HG02970 (cell line): ENCODE measurements at regions not wholly inside any gene's neighbourhood (a gene's known extent, or its start where the extent isn't known, plus 50 kb on each side); places are given as distances from the start of the nearest gene placed in this dataset.
"Not testable (repeated sequence)": the region's sequence is repeated elsewhere in the genome, so short reads cannot be mapped to it uniquely, and the experiment has no call there.

Source experiments
- ATAC-seq: cut with Tn5 transposase; IDR thresholded peaks from one replicate; pipeline ENCODE4 v1.9.1; 2021; ENCODE audit warnings: mild to moderate bottlenecking, moderate library complexity, moderate number of reproducible peaks; ENCODE audit not compliant: unreplicated experiment, low FRiP score

DNA sequence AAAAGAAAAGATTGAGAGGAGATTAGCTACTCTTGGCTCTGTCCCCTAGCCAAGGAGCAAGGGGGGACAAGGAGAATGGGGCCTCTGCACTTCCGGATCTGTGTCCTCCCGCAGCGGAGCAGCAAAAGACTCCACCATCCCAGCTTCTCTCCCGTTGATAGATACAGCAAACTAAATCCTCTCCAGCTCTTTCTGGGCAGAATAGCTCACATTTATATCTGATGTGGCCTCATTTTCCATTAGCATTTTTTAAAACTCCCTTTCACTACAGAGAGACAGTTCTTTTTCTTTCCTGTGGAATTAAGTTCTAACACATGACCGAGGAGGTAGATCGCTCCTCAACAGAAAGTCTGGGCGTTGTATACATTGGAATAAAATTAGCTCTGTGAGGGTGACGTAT, 260.9 kb upstream of the SOX4 start:
- no peak for ATAC-seq

DNA sequence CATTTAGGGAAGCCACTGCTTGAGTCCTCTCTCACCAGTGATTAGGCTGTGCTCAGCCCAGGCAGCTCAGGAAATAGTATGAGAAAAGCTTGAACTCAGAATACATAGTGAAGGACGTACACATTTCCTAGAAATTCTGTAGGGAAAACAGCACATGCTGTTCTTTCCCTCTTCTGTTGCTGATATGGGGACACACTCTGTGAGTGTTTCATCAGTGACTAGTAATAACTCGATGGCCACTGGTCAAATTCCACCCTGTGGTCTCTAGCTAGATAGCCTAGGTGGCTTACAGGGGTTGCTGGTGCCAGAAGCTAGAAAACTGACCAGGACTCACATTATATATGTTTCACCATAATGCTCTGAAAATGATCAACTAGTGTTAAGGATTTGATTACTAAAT, 259.8 kb upstream of the SOX4 start:
- no peak for ATAC-seq

DNA sequence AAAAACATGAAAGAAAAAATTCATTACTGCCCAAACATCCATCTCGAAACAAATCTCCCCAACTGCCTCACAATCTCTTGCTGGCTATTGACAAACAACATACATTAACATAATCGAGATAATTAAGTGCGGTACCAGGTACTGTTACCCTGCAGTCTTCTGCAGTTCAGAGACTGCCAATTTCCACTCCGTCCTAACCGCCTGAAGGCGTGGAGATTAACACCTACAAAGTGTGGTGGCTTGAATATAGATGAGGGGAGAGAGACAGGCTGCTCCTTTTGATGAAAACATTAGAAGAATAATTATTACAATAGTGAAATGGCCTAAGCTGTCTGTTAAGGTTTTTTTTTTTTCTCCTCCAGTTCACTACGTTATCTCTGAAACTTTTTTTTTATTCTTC, 258.9 kb upstream of the SOX4 start:
- ATAC-seq: no peak

DNA sequence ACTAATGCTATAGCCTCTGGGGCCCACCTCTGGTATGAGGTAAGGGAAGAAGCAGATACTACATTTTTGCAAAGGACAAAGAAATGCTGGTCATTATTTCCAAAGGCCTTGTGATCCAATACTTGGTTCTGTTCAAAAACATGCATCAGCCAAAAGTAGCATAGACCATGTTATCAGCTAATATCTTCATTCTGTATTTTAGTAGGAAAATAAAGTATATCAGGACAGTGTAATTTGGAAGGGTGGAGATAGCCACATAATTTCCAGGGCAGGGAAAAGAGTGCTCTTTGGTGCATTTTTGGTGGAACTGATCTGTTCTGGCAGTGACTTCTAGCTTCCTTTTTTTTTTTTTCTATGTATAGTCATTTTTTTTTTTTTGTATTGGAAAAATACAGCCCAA, 258.0 kb upstream of the SOX4 start:
- ATAC-seq: no peak

DNA sequence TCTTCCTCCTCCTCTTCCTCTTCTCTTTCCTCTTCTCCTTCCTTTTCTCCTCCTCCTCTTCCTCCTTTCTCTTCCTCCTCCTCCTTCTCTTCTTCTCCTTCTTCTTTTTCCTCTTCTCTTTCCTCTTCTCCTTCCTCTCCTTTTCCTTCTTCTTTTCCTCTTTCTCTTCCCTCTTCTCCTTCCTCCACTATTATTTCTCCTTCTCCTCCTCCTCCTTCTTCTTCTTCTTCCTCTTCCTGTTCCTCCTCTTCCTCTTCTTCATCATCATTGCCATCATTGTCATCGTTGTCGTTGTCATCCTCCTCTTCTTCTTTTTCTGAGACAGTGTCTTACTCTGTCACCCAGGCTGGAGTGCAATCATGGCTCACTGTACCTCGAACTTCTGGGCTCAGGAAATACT, 256.3 kb upstream of the SOX4 start:
- no peak for ATAC-seq

DNA sequence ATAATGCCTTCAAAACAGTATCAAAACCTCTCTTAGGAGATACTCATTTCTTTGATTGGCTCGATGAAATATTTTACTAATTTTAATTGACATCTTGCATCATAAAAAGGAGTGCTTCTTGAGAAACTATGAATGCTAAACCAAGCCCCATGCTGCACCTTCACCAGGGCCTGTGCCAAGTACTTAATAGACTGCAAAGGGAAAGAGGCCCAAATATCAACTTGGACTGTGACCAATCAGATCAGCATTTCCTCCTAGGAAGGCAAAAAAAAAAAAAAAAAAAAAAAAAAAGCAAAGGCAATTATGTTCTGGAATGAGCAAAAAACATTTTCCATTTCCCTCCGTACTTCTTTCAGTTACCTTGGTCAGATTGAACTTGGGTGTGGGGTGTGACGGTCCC, 253.0 kb upstream of the SOX4 start:
- no peak for ATAC-seq

DNA sequence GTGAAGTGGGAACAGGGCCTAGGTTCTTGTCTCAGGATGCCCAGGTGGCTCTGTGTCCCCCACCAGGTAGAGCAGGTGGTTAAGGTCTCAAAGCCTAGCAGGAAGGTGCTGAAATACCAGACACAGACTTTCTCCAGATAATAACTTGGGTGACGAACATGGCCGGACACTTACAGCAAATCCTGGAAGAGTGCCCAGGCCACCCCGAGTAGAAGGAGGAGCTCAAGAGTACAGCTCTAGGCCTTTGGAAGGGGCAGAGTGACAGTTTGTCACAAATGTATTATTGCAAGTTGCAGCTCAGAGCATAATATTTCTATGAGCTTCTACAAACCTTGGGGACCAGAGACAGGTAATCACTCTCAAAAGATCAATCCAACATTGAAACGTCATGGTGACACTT, 251.6 kb upstream of the SOX4 start:
- ATAC-seq: no peak

DNA sequence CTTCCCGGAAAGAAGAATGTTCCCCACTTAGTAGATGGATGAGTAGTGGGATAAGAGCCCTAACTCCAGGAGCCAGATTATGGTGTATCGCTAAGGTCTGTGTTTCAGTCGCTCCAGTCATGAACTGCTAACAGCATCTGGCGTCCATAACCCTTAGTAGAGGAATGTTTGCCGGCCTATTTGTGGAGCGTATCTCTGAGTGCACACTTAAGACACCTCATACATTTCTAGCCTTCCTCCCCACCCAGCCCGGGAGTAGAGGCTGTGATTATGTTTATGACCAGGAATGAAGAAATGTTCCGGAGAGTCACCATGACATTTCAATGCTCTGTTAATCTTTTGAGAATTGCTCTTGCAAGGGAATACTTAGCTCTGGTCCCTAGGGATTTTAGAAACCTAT, 251.1 kb upstream of the SOX4 start:
- ATAC-seq: no peak

DNA sequence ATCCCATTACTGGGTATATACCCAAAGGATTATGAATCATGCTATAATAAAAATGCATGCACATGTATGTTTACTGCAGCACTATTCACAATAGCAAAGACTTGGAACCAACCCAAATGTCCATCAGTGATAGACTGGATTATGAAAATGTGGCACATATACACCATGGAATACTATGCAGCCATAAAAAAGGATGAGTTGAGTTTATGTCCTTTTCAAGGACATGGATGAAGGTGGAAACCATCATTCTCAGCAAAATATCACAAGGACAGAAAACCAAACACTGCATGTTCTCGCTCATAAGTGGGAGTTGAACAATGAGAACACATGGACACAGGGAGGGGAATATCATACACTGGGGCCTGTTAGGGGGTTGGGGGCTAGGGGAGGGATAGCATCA, 247.8 kb upstream of the SOX4 start:
- ATAC-seq: not testable (repeated sequence)

DNA sequence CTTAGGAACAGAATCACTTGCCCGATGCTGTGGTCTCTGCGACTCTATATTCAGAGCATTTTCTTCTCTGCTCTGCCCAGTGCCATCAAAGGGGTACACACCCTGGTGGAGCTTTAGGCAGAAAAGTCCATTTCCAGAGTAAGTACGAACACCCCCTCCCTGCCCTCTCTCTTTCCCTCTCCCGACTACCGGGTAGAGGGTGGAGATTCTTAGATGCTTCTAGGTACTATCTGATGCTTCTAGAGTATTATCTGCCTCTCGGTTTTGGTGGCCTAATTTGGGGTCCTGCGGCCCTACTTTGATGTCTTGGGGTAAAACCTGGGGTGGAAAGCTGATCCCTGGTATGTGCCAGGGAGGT, 245.4 kb upstream of the SOX4 start:
- ATAC-seq: no peak

DNA sequence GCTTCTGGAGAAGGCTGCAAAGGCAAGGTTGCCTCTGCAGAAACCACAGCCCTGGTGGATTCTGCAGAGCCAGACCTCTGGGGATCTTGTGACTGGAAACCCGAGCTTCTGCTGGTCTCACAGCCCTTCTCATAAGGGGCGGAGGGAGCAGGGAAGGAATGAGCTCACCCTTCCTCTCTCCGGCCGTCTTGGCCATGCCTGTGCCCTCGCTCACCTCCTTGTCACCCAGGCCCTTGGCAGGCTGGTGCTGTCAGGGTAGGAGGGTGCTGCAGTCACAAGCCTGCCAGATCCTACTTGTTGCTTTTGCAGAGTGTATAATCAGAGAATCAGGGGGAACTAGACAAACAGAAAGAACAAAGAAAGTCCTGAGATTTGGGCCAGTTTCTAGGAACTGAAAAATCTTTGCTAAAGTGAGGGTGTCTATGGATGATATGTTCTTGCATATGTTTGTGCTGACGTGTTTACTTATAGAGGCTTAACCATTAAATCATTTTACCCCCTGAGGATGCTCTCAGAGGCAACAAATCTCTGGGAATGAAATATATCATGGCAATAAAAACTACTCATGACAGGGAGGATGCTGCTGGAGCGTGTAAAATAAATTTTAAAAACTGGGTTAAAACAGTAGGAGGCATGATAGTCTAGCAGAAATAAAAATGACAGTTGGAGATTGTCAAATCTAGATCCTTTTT, 244.9 kb upstream of the SOX4 start:
- ATAC-seq: no peak

DNA sequence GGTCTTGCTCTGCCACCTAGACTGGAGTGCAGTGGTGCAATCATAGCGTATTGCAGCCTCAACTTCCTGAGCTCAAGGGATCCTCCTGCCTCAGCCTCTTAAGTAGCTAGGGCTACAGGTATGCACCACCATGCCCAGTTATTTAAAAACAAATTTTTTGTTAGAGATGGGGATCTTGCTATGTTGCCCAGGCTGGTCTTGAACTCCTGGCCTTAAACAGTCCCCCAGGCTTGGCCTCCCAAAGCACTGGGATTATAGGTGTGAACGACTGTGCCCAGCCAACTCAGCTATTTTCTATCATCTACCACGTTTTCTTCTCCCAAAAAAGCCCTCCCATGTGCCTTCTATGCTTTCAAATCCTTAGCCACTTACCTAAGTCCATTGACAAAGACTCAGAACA, 243.7 kb upstream of the SOX4 start:
- ATAC-seq: no peak

DNA sequence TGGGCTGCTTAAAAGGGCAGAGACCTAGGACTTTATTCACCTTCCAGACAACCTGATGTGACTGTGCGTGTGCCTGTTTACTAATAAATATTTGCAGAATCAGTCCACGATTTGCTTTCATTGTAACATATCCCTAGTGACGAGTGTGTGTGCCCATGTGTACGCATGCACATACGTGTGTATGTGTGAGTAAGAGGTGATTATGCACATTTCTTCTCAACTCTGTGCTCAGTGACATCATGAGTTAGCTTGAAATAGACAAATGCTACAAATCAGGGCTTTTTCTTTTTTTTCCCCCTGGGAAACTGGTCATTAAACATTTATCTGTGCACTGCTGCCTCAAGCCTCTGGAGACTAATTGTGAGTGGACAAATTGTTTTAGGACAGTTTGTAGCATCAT, 242.6 kb upstream of the SOX4 start:
- ATAC-seq: no peak

DNA sequence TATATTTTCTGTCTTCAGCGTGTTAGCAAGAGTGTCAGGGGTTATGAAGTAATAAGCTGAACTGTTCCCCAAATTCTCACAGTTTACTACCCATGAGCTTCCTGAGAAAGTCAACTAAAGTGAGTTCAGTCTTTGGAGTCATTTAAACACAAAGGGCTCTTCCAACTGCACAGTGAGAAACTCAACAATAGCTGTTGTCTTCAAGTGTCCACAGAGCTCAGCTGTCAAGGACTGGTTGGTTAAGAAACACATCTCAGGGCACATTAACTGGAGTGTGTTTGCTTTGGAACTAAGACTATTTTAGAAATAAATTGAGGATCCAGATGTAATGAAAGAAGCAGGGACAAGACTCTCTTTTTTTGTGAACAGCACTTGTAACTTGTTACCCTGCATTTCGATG, 241.4 kb upstream of the SOX4 start:
- ATAC-seq: no peak

DNA sequence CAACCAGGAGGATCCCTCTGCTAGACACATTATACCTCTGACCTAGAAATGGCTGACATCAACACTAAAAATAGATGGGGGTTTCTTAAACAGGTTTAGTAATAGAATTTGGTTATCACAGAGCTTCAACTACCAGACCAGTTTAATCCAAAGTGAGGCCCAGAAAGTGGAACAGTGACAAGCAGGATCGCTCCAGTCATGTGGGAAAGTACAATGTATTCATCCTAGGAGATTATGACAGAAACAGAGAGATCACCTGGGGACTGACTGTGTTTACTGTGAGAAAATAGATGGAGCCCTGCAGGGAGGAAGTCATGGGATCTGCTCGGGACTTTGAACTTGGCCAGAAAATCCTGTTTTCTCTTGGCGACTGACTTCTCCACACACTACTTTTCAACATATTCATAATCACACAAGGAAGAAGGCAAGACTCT, 238.7 kb upstream of the SOX4 start:
- ATAC-seq: no peak

DNA sequence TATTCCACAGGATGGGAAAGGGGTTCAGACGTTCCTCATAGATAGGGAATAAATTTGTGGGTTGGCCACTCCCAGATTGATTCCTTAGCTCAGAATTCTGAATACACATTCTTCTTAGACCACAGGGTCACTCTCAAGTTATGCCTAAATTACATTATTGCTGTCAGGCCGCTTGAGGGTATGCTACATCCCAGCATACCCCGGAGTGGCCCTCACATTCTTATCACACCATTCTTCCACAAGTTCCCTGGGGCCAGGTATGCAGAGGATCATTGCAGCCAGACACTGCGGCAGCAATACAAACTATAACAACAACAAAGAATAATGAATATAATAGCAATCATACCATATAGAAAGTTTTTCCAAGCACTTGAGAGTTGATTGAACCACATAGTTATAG, 237.9 kb upstream of the SOX4 start:
- ATAC-seq: no peak

DNA sequence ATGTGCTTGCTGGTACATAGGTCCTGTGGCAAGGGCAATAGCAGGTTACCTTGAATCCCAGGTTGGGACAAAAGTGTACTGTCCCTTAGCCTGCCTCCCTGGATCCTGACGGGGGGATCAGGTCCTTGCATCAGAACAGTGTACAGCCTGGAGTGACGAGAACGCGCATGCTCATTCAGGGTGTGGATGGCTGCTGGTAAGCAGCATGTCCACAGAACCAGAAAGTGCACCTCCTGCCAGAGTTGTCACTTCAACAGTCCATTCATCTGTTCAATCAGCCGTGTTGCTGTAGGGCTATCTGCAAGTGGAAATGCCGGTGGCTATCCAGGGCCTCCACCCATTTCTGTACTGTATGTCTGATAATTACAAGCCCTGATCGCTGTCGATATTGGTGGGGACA, 236.3 kb upstream of the SOX4 start:
- ATAC-seq: no peak

DNA sequence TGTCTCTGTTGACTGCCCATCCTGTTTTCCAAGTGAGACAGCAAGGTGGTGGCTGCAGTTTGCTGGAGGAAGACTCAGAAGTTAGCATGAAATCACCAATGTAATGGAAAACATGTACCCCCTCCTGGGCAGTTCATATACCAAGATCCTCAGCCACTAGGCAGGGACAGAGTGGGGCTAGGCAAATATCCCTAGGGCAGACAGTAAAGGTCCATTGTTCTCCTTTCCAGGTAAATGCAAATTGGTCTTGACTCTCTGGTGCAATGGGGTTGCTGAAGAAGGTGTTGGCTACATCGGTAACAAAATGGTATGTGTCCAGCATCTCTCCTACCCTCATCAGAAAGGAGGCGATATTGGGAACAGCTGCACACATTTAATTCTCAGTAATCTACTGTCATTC, 233.6 kb upstream of the SOX4 start:
- ATAC-seq: no peak

DNA sequence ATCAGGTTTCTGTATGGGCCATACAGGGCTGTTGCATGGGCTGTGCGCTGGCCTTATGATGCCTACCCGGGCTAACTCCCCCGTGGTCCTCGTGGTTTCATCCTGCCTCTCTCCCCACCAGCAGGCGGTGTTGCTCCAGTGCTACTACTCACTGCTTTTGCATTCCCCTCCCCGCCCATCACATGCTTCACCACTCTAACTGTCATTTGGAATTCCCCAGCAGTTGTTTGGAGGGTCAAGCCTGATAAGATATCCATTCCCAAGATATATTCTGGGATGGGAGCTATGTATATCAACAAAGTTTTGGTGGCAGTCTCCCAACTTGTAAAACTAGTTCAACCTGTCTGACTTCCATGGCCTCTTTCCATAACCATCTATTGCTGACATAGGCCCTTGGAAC, 233.2 kb upstream of the SOX4 start:
- ATAC-seq: no peak

DNA sequence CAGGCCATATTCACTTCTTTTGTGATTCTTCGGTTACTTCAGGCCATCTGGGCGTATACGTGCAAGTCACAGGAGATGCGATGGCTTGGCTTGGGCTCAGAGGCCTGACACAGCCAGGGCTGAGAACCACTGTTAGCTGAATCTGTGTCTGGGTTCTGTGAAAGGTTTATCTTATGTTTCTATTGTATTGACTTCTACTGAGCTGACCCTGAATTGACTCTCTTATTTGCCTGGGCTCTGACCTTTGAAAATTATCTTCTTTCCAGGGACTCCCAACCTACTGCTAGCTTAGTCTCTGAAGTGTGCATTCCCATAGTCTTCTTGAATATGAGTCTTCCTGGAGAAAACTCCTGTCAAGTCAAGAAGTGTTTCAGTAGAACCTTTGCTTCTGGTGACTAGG, 226.4 kb upstream of the SOX4 start:
- no peak for ATAC-seq

DNA sequence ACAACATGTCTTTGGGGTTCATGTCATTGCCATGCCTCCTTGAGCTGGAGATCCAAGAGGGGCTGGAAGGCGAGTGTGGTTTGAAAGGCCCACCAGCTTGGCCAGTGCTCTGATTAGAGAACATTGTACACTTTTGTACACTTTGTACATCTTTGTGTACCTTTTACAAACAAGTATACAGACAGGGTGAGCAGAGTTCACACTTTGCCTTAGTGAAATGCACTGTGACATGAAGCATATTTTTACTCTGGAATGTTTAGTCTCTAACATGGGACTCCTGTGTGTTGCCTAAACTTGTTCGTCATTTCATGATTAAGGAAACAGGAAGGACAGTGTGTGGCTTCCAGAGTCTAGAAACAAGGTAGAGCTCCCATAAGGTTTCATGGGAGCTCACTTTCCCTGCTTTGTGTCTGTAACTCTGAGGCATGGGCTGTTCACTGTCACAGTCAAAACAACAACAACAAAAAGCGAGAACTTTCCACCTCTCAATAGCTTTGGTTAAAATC, 225.8 kb upstream of the SOX4 start:
- ATAC-seq: no peak

DNA sequence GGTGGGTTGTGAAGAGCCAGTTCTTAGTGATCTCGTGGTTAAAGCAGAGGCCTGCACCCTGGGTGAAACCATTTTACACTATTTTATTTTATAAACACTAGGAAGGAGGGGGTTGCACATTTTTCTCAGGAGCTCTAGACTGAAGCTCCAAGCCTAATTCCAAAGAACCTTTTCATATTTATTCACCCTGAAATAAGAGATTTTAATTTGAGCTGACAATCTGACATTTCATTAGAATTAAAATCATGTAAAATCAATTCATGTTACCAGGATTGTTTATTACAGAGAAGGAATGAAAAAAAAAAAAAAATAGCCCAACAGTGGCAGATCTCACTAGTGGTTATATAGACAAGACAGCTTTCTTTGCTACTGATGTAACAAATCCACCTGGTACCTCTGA, 222.5 kb upstream of the SOX4 start:
- ATAC-seq: no peak

DNA sequence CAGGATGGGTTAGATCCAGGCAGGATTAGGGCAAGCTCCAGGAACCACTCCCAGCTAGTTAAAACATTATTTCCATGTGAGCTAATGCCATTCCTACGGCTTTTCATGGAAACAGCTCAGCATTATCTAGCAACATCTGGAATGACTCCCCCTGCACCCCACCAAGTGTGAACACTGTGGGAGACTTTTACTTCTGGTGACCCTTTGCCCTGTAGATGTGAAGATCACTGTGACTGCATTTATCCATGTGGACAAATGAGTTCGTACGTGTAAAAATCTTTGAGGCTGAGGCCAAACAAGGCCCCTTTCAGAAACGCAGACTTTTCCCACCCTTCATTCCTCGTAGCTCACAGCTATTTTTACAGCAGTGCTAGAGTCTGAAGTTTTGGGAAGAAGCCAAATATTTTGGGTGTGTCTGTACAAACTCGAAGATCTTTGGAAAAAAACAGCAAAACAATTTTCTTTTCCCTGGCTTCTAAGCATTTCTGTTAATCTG, 221.8 kb upstream of the SOX4 start:
- no peak for ATAC-seq
